HG03469 (cell line): ENCODE measurements at regions not wholly inside any gene's neighbourhood (a gene's known extent, or its start where the extent isn't known, plus 50 kb on each side); places are given as distances from the start of the nearest gene placed in this dataset.
A peak's percentile ranks its signal among the peaks of the same experiment; 100 is the strongest.
"Not testable (repeated sequence)": the region's sequence is repeated elsewhere in the genome, so short reads cannot be mapped to it uniquely, and the experiment has no call there.

Experiments used
- ATAC-seq: cut with Tn5 transposase; IDR thresholded peaks from one replicate; pipeline ENCODE4 v1.9.1; 2021; ENCODE audit warnings: mild to moderate bottlenecking, moderate library complexity, moderate number of reproducible peaks; ENCODE audit not compliant: unreplicated experiment

DNA sequence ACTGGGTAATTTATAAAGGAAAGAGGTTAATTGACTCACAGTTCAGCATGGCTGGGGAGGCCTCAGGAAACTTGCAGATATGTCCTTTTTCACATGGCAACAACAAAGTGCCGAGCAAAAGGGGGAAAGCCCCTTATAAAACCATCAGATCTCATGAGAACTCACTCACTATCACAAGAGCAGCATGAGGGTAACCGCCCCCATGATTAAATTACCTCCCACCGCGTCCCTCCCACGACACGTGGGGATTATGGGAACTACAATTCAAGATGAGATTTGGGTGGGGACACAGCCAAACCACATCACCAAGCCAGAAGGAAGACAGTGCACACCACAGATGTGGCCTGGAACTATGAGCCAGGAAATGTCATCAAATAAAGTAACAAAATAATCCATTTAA, 292.8 kb downstream of the FOXO1 start:
- not testable (repeated sequence) for ATAC-seq

DNA sequence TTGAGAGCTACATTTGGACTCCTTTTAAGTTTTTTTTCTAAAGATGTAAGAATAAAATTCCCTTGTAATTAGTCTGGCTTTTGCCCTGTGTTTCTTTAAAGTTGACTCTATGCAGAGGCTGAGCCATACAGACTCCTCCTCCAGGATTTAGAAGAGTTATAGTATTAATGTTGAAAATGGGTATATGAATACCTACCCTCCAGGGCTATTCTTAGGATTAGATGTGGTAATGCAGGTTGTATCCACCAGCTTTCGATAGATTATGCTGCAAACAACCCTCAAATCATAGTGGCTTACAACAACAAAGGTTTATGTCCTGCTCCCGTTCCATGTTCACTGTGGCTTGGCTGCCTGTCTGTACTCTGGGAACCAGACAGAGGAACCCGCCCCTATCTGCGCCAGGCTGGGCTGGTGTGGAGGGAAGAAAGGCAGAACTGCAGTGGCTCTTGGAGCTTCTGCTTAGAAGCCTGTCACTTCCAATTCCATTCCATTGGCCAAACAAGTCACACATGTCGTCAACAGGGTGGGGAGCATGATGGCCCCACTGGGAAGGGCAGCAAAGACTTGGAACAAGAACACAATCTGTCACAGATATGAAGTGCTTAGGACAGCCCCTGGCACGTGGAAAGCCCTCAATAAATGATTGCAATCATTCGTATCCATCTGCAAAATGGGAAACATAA, 290.8 kb downstream of the FOXO1 start:
- no peak for ATAC-seq

DNA sequence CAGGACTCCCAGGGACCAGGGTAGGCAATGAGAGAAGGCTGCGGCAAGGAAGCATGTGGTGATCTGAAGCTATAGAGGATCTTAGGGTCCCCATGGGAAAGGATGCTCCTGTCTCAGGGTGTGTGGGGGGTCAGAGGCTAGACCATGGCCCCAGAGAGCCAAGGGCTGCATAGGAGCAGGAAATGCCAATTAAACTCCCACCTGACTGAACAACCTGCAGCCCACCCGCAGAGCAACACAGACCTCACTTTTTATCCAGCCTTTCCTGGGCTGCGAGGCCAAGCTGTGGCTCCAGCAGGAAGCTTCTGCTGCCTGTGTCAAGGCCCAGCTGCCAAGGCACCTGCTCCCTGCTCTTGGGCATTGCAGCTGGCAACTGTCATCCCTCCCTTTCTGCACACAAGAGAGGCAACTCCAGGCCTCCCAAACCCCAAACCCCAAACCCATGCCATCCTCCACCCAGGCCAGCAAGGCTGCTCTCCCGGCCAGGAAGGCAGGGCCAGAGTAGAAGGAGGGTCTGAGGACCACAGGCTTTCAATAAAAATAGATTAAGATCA, 290.1 kb downstream of the FOXO1 start:
- no peak for ATAC-seq

DNA sequence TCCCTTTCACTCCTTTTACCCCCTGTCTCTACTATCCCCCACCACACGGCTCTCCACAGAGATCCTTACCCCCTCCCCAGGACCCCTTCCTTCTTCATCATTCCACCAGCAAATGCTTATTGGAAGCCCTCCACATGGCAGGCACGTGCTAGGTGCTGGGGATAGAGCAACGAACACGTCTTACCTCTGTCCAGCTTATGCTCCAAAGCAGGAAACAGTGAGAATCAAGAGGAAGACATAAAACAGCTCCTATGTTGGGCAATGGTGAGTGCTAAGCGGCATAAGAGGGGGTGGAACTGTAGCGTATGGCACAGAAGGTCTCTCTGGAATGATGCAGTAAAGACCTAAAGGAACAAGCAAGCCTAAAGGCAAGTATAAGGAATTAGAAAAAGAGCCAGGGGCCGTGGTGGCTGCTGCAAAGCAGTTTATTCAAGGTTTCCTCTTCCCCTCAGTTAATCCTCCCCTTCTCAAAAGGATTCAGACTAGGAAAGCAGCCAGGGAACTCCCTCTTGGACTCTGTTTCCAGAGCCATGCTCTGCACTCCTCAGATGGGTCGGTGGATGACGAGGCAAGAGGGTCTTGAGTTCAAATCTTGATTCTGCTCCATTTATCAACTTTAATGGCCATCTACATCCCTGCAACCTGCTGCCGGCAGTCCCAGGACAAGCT, 289.4 kb downstream of the FOXO1 start:
- ATAC-seq, result no peak

- ATAC-seq, result no peak
These were observed 288.7 kb downstream of the FOXO1 start for GRCh38 chr13:40377783-40378182.

DNA sequence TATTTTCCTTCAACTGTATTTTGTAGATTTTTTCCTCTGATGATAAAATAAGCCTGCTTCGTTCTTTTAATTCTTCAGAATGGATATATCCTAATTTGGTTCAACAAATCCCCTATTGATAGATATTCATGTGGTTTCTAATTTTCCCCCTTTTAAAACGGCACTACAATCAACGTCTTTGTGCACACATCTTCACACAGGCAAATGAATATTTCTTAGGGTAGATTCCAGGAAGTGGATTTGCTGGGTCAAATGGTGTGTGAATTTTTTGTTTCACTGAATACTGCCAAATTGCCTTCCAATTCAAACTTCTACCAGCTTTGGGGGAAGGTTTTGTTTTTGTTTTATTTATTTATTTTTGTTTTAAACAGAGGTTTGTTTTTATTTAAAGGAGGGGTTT, 287.2 kb downstream of the FOXO1 start:
- no peak for ATAC-seq

- ATAC-seq, result no peak
These were observed 286.5 kb downstream of the FOXO1 start for GRCh38 chr13:40379794-40380578.

GRCh38 chr13:40381935-40382764, 284.3 kb downstream of the FOXO1 start:
- ATAC-seq, result no peak

GRCh38 chr13:40383132-40383531, 283.3 kb downstream of the FOXO1 start:
- no peak for ATAC-seq

- ATAC-seq, result no peak
These were observed 282.6 kb downstream of the FOXO1 start for GRCh38 chr13:40383885-40384284.

DNA sequence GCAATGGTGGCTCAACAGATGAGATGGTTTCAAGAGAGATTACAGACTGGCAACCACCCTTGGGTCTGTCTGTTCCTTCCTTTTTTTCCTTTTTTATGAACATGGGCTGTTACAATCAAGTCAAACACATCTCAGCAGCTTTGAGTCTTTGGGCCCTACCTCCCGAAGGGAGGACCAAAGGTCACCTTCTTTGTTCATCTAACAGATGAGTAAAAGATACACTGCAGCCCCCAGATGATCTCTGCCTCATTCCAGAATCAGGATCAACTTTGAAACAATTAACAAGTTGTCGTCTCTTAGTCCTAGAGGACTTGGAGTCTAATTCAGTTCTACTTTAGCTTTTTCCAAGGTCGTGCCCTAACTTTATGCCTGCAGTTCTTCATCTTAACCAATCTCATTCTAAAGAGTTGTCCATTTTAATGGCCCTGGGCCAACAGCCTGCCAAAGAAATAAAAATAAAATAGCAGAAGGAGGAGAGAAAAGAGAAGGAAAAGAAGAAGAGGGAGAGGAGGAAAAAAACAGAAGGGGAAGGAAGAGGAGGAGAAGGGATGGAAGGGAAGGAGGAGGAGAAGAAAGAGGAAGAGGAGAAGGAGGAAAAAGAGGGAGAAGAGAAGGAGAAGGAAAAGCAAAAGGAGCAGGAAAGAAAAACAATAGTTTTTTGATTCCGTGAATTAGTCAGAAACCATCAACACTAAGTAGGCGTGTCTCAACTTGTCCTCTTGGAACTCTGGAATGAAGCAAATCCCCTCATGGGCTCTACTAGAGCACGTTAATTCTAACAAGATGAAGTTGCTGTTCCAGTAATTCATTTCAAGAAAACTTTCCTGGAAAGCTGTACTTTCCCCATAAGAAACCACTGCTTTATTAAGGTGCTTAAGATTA, 281.2 kb downstream of the FOXO1 start:
- no peak for ATAC-seq

DNA sequence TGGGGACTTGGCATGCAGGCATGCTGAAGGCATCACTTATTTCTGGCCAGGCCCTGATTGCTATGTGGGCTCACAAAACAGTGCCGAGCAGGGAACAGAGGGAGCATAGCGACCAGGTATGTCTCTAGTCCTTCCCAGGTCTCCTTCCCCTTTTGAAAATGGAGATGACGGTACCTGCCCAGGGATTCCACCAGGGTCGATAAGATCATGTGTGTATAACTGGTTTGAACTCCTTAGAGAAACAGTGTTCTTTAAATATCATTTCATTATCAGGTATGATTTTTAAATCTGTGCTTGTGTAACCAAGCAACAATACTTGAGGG, 280.6 kb downstream of the FOXO1 start:
- ATAC-seq, result no peak

- ATAC-seq, result no peak
These were observed 279.9 kb downstream of the FOXO1 start for GRCh38 chr13:40386586-40386985.

DNA sequence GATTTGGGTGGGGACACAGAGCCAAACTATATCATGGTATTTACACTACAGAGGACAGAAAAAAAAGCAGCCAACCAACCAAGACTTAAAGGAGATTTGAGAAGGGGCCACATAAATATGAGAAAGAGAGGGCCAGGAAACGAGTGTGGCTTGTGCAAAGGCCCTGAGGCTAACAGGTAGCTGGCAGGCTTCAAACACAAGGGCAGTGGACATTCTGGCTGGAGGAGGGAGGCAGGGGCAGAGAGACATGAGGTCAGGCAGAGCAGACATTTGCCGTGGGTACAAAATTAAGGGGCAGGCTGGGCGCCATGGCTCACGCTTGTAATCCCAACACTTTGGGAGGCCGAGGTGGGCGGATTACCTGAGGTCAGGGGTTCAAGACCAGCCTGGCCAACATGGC, 278.7 kb downstream of the FOXO1 start:
- no peak for ATAC-seq

DNA sequence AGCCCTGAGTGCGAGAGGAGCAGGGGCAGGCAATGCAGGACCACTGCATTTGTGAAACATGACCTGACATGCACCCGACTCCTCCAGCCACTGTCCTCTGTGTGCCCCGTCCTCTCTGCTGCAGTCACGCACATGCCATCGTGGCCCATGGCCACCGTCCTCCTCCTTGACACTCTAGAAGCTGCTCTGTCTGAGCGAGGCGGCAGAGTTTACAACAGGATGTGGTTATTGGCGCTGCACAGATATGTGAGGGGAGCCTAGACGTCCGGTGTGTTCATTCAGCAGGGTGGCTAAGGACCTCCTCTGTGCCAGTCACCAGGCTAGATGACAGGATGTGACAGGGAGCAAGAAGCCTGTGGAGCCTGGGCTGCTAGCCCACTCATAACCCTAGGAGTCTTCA, 277.8 kb downstream of the FOXO1 start:
- peak; percentile 99 for ATAC-seq

DNA sequence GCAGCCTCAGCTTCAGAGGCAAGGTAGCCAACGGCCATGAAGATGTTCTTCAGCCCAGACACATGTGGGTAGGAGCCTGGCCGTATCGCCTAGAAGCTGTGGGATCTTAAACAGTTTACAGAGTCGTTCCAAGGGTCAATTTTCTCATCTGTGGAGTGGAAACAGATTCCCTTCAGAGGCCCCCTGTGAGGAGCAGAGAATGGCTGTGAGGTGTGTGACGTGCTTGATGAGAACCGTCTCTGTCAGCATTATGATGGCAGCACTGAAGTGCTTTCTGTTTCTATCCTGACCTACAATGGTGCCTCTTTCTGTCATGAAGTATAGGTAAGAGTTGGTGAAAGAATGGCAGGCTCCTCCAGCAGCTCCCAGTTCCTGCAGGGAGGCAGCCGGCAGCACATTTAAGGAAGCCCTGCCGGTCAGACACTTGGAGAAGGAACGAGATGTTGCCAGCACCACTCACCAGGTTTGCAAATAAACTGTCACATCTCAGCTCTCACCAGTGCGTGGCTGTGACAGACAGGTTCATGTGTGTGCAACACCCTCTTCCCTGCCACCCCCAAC, 277.3 kb downstream of the FOXO1 start:
- no peak for ATAC-seq

DNA sequence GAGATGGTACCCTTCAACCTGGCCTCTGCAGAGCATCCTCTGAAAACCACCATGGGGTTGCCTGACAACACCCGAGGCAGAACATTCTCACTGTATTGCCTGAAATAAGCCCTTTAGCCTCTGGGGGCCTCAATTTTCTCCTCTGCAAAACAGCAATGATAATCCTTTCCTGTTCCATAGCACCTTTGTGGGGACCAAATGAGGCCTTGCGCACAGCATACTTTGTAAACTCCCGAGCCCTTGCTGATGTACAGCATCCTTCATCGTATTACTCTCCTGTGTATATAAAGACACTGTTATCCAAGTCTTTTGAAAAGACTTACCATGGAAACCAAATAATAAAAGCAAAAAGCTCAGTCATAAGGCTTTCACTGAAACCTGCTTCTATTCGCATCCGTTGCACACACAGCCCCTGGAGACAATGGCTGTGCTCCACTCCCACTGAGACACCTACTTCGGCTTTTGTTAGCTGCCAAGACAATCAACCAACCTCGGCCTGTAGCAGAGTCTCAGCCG, 276.0 kb downstream of the FOXO1 start:
- no peak for ATAC-seq

- no peak for ATAC-seq
These were observed 274.7 kb downstream of the FOXO1 start for GRCh38 chr13:40391788-40392187.

- ATAC-seq, result no peak
These were observed 272.0 kb downstream of the FOXO1 start for GRCh38 chr13:40394304-40394985.
